WI38 (cell line): ENCODE measurements at regions not wholly inside any gene's neighbourhood (a gene's known extent, or its start where the extent isn't known, plus 50 kb on each side); places are given as distances from the start of the nearest gene placed in this dataset.

ENCODE experiments used
- H3K4me3 ChIP-seq: 2 replicates; pipeline ENCODE4 v1.5.1; 2011; ENCODE audit warnings: low read depth, mild to moderate bottlenecking, control low read depth, low read length
- TF ChIP-seq, protein P1 (sequence below): IDR thresholded peaks from 2 replicates; pipeline ENCODE4 v1.5.1; 2012; ENCODE audit warnings: low read depth, mild to moderate bottlenecking, control low read depth, low read length

DNA sequence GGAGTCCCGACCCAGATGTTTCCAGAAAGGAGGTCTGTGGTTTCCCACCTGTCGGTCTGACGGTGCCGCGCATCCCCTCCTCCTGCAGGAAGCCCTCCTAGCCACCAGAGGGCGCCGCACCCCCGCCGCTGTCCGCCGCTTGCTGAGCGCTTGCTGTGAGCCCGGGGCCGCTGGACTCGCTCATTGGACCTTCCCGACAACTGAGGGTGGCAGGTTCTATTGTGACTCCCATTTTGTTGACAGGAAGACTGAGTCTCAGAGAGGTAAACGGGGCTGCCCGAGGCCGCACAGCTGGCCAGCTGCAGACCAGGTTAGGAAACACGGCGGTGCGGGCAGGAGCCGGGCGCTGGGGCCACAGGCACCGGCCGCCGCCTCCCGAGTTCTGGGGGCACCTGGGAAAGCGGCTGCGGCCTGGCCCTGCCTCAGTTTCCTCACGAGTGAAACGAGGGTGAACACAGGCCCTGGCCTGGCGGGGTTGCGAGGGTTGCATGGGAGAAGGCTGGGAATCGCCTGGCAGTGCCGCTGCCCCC is 191.1 kb upstream of the CIBAR2 start:
- H3K4me3 ChIP-seq, result no peak overlapping the region
- TF ChIP-seq, protein P1, sequence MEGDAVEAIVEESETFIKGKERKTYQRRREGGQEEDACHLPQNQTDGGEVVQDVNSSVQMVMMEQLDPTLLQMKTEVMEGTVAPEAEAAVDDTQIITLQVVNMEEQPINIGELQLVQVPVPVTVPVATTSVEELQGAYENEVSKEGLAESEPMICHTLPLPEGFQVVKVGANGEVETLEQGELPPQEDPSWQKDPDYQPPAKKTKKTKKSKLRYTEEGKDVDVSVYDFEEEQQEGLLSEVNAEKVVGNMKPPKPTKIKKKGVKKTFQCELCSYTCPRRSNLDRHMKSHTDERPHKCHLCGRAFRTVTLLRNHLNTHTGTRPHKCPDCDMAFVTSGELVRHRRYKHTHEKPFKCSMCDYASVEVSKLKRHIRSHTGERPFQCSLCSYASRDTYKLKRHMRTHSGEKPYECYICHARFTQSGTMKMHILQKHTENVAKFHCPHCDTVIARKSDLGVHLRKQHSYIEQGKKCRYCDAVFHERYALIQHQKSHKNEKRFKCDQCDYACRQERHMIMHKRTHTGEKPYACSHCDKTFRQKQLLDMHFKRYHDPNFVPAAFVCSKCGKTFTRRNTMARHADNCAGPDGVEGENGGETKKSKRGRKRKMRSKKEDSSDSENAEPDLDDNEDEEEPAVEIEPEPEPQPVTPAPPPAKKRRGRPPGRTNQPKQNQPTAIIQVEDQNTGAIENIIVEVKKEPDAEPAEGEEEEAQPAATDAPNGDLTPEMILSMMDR, result peak; percentile 58

DNA sequence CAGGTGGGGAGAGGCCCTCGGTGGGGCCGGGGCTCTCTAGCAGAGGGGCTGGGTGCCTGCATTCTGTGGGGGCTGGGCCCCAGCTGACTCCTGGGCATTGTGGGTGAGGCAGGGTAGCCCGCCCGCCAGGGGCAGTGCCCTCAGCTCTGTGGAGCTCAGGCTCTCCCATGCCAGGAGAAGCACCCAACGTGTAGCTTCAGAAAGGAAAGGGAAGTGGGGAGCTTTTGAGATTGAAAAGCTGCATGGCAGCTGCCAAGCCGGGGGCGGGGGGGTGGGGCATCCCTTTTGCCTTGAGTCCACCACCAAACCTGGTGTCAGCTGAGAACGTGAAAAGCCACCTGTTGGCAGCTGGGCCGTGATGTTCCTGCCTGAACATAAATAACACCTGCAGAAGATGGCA is 192.1 kb upstream of the CIBAR2 start:
- no peak overlapping the region for H3K4me3 ChIP-seq
- TF ChIP-seq, protein P1, result no peak

DNA sequence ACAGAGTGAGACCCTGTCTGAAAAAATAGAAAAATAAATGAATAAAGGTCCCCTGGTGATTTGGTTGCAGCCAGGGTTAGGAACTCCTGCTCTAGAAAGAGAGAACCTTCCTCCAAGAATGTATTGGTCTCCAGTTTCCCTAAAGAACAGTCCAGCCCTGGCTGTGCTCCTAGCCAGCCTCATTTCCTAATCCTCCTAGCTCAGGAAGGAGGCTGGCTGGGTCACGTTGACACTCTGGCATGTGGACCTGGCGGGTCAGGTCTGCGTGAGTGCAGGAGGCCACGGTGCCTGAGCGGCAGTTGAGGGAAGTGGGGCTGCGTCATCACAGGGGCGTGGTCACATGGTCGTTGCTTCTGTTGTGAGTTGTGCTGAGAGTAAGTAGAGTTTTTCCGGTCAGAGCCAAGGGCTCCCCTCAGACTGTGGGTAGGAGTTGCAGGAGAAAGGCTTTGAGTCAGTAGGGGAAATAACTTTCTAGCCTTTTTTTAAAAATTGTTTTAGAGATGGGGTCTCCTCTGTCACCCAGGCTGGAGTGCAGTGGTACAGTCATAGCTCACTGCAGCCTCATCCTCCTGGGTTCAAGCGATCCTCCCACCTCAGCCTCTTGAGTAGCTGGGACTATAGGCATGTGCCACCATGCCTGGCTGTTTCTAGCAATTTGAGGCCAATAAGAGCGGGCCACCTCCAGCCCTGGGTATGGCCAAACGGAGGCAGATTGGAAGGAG is 194.0 kb upstream of the CIBAR2 start:
- TF ChIP-seq, protein P1, result no peak
- no peak overlapping the region for H3K4me3 ChIP-seq

DNA sequence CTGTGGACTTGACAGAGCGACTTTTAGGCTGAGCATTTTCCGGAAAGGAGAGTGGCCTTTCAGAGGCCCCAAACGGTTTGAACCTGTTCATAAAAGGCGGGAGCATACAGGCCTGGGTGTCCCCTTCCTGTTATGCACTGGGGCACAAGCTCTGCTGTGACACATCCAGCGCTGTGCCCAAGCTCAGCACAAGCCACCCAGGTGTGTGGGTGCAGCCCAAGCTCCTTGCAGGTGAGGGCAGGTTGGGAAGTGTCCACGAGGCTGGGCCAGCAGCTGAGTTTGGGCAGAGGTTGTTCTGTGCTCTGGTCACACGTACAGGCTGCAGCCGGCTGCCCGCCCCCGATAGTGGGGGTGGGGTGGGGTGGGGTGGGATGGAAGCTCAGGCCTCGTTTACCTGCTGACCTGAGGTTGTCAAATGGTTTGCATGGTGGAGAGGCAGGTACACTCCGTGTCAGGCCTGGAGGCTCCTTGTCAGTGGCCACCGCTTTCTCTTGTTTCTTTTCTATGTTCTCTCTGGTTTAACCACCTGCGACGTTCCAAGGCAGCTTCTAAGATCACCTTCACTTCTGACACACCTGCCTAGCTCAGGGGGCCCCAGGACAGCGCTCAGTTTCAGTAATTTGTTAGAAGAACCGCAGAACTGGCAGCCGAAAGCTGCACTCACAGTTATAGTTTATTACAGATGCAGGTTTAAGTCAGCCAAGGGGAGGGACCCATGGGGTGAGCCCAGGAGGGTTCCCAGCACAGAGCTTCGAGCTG is 194.7 kb upstream of the CIBAR2 start:
- H3K4me3 ChIP-seq, result no peak overlapping the region
- TF ChIP-seq, protein P1, result no peak

DNA sequence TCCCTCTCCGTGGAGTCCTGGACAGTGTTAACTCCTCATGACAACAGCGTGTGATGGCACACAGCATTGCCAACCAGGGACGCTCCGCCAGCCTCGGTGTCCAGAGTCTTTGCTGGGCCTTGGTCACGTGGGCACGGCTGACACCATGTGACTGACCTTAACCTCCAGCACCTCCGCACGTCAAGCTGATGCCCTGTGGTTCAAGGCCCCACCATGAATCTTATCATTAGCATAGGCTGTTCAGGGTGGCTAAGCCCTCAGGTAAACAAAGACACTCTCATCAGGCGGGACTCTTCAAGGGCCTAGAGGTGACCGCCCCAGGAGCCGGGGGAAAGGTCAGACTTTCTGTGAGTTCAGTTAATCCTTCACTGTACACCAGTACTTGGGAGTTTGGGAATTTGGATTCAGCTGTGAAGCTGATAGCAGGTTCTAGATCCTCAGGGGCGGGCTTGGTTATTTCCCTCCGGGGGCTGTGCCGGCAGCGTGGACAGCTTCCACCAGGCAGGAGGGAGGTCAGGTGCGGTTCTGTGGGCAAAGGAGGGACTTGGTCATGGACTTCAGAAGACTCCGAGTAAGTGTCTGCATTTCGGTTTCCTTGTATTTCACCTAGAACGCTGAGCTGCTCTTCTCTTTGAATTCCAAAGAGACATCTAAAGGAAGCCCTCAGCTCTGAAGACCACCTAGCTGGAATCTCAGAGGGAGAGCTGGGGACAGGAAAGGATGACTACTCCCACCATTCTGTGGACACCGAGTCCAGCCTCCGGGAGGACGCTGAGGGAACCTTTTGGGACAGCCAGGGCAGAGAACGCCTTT is 195.5 kb upstream of the CIBAR2 start:
- TF ChIP-seq, protein P1, result no peak
- H3K4me3 ChIP-seq, result no peak overlapping the region

DNA sequence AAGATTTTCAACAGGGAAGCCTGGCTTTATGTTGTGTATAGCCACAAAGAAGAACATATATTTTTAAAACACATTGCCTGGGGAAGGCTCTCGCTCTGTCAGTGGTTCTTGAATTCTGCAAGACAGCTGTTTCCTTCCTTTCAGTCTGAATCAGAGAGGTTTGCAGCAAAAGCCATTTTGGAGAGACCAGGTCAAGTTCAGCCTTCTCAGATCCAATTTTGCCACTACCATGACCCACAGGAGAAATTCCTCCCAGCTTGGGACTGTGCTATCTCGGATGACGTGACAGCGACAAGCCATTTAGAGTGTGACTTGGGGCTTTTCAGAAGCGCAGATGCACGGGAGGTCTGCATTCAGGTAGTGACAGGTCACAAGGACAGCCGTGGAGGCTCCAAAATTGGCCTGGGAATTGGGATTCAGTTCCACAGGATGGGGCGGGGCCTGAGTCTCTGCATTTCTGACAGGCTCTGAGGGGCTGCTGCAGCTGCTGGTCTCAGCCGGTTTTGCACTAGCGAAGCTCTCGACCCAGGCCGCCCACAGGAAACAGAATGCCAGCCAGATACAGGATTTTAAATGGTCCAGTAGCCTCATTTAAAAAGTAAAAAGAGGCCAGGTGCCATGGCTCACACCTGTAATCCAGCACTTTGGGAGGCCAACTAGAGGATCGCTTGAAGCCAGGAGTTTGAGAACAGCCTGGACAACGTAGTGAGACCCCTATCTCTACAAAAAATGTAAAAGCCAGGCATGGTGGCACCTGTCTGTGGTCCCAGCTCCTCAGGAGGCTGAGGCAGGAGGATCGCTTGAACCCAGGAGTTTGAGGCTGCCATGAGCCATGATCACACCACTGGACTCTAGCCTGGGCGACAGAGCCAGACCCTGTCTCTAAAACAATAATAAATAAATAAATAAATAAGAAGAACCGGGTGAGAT is 196.6 kb upstream of the CIBAR2 start:
- H3K4me3 ChIP-seq, result no peak overlapping the region
- TF ChIP-seq, protein P1, result no peak
